ENCODE measurements at regions not wholly inside any gene's neighbourhood (a gene's known extent, or its start where the extent isn't known, plus 50 kb on each side); places are given as distances from the start of the nearest gene placed in this dataset.
A peak's percentile ranks its signal among the peaks of the same experiment; 100 is the strongest.

- DNase-seq: no peak
Measured at GRCh38 chr10:4587466-4587865, 238.5 kb upstream of the AKR1E2 start.

GRCh38 chr10:4586776-4587175, 239.2 kb upstream of the AKR1E2 start:
- DNase-seq: peak; percentile 15 to 19

DNA sequence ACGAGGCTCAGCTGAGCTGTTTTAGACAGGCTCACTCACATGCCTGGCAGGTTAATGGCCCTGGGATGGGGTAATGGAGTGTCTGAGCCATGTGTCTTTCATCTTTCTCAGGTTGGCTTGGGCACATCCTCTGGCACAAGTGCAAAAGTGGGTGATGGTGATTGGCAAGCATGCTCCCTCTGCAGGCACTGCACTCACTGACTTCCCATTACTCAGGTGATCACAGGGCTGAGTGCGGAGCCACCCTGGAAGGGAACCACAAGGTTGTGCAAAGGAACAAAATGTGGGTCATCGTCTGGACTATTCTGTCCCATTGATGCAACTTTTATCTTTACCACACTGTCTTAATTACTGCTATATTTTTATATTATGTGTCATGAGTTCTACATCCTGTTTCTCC, 244.1 kb upstream of the AKR1E2 start:
- DNase-seq: no peak

- no peak for DNase-seq
Measured at GRCh38 chr10:4579844-4580243, 246.2 kb upstream of the AKR1E2 start.

GRCh38 chr10:4576206-4576605, 249.8 kb upstream of the AKR1E2 start:
- DNase-seq: no peak

GRCh38 chr10:4569151-4569550, 256.9 kb upstream of the AKR1E2 start:
- DNase-seq: no peak

- no peak for DNase-seq
Measured at GRCh38 chr10:4568731-4569130, 257.3 kb upstream of the AKR1E2 start.

- DNase-seq: no peak
Measured at GRCh38 chr10:4568086-4568485, 257.9 kb upstream of the AKR1E2 start.

DNA sequence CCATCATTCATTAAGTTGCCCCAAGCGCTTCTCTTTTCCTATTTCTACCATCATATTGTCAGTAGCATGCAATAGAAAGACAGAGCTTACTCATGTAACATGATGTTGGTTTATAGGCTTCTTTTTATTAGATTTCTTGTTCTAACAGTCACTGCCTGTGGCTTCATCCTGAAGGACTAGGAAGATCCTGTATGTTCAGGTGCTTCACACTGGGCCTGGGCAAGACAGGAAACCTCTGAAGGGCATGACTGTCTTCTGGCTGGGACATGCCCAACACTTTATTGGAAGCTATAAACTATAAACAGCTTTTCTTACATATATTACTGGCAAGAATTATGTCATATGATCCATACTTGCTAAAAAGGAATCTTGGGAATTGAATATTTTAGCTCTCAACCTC, 258.4 kb upstream of the AKR1E2 start:
- DNase-seq: no peak

- DNase-seq: no peak
Measured at GRCh38 chr10:4566011-4566410, 260.0 kb upstream of the AKR1E2 start.

DNA sequence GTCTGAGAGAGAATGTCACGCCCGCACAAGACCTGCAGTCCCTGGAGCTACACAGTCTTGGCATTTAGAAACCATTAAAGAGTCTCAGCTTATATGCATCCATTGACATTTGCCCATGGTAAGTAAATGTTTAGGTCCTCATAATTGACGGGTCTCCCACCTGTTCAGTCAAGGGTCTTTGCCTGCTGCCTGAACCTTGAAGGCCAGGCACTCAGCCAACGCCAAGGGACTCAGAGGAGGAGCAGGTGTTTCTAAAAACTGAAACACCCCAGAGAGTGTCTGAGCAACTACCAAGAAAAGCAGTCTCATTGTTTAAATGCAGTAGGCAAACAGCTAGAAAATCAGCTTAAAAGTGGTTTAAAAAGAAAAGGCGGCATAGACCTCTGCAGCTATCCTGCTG, 264.7 kb upstream of the AKR1E2 start:
- no peak for DNase-seq

- no peak for DNase-seq
Measured at GRCh38 chr10:4557469-4557868, 268.5 kb upstream of the AKR1E2 start.

GRCh38 chr10:4556527-4556926, 269.5 kb upstream of the AKR1E2 start:
- DNase-seq: no peak

GRCh38 chr10:4555920-4556319, 270.1 kb upstream of the AKR1E2 start:
- DNase-seq: no peak

- no peak for DNase-seq
Measured at GRCh38 chr10:4549139-4549653, 276.8 kb upstream of the AKR1E2 start.

- no peak for DNase-seq
Measured at GRCh38 chr10:4546931-4547330, 279.1 kb upstream of the AKR1E2 start.

DNA sequence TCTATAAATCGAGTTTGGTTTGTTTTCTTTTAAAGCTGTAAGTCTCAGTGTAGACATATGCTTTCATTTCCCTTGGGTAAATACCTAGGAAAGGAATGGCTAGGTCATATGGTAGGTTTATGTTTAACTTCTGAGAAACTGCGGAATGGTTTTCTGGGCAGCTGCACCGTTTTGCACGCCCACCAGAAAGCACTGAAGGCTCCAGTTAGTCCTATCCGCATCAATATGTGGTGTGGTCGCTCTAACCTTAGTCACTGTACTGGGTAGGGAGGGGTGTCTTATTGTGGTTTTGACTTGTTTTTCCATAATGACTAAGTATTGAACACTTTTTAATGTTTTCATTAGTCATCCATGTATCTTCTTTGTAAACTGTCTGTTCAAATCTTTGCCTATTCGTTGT, 279.5 kb upstream of the AKR1E2 start:
- no peak for DNase-seq

DNA sequence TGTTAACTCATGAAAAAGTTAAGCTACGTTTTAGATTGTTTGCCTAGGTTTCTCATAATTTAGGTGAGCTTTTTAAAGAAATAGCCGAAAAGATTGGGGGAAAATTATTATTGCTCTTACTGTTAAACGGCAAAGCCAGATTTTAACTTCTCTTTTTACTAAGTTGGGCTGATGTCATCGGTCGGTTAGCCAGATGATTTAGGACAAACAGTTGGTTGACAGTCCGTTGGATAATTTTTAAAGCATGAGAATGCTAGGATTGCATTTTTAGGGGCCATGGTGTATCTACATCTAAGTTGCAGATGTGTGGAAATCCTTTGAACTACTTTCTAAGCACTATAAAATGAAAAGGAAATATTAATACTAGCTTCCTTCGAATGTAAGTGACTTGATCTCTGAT, 280.9 kb upstream of the AKR1E2 start:
- no peak for DNase-seq

- DNase-seq: no peak
Measured at GRCh38 chr10:4543938-4544533, 282.0 kb upstream of the AKR1E2 start.

- no peak for DNase-seq
Measured at GRCh38 chr10:4541292-4541691, 284.7 kb upstream of the AKR1E2 start.

GRCh38 chr10:4538016-4538415, 288.0 kb upstream of the AKR1E2 start:
- DNase-seq: no peak

- no peak for DNase-seq
Measured at GRCh38 chr10:4535521-4535920, 290.5 kb upstream of the AKR1E2 start.

DNA sequence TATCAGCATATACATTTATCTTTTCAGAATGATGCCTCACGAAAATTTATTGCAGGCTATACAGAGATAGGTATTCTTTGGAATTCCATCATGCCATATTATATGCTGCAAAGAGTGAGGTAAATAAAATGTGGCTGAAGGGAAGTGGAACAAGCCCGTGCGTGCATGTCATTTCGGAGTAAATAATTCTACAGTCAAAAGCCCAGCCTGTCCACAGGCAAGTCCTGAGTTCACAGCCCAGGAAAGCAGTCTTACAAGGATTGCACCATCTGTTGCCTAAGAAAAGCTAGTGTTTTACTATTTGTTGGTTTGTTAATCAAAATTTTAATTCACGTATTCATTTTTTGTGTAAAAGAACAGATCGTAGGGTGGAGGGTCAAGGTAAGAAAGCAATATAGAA, 292.4 kb upstream of the AKR1E2 start:
- DNase-seq: no peak

DNA sequence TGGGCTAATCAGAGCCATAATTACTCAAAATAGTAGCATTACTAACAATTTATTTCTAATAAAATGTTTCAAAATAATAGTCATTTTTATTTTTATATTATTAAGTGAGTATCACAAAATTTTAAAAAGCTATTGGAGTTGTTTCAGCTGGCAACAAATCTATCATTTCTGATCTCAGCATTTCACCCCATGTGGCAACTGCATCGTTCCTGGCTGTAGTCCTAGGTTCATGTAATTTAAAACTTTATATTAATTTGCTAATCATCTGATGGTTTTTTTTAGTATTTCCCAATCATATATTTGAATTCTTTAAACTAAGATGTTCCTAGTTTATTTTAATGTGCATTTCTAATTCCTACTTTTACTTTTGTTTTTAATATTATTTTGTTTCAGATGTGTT, 293.0 kb upstream of the AKR1E2 start:
- DNase-seq: peak in 1 of 2 donors; percentile 35

Data from right lung (tissue), 2 donors.